ENCODE measurements at regions not wholly inside any gene's neighbourhood (a gene's known extent, or its start where the extent isn't known, plus 50 kb on each side); places are given as distances from the start of the nearest gene placed in this dataset.
A peak's percentile ranks its signal among the peaks of the same experiment; 100 is the strongest.
"Not testable (repeated sequence)": the region's sequence is repeated elsewhere in the genome, so short reads cannot be mapped to it uniquely, and the experiment has no call there.

DNA sequence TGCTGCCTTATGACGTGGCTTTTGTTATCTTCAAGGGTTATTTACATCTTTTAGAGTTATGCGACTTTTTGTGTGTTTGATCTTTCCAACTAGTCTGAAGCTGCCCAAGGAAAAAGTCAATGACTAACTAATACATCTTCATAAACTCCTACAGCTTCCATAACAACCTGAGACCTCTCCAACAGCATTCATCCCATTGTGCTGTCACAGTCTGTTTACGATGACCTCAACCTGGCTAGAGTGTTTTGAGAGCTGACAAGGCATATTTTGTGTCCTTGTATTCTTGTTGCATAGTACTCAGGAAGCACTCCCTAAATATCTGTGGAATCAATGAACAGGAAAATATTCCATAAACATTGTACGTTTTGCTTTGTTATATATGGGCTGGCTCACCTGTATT is 100.2 kb upstream of the NBPF26 start:
- H3K27me3 ChIP-seq (ENCODE audit: control insufficient read depth in 2 of 2, insufficient read depth in 2 of 2, low read length in 2 of 2); H3K9me3 Mint-ChIP-seq; H3K27ac ChIP-seq (ENCODE audit: low read depth, low read length); H3K4me1 ChIP-seq (ENCODE audit: control insufficient read depth in 2 of 2, insufficient read depth in 2 of 2, low read length in 2 of 2); H3K4me3 Mint-ChIP-seq; DNase-seq; H3K36me3 Mint-ChIP-seq; H3K27ac Mint-ChIP-seq; intact Hi-C loops (cut with micrococcal nuclease); H3K9me3 ChIP-seq (ENCODE audit: control insufficient read depth in 2 of 3, low read length in 3 of 3); H3K36me3 ChIP-seq (ENCODE audit: control insufficient read depth in 2 of 3, insufficient read depth in 3 of 3, low read length in 3 of 3); ATAC-seq; H3K27me3 Mint-ChIP-seq; POLR2A ChIA-PET; CTCF ChIA-PET; H3K4me1 Mint-ChIP-seq; H3K4me3 ChIP-seq (ENCODE audit: low read length): not testable (repeated sequence)

DNA sequence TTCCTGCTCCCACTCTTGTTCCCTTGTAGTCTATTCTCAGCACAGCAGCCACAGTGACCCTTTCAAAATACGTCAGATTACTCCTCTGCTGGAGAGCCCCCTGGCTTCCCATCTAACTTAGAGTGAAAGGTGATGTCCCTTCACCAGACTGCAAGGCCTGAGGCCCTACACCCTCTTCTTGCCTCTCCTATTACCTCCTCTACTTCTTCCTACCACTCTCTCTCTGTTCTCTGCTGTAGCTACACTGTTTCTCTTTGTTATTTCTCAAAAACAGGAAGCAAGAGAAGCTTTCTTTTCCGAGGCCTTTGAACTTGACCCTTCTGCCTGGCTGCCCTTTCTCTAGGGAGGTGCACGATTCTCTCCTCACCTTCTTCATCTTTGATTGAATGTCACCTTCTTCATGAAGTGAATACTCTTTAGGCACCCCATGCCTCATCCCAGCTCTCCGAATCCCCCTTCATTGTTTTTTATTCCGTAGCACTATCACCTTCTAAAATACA is 99.1 kb upstream of the NBPF26 start:
- H3K9me3 Mint-ChIP-seq; H3K4me3 ChIP-seq (ENCODE audit: low read length); POLR2A ChIA-PET; H3K4me1 Mint-ChIP-seq; DNase-seq; H3K9me3 ChIP-seq (ENCODE audit: control insufficient read depth in 2 of 3, low read length in 3 of 3); H3K4me1 ChIP-seq (ENCODE audit: control insufficient read depth in 2 of 2, insufficient read depth in 2 of 2, low read length in 2 of 2); H3K36me3 Mint-ChIP-seq; H3K27ac ChIP-seq (ENCODE audit: low read depth, low read length); H3K36me3 ChIP-seq (ENCODE audit: control insufficient read depth in 2 of 3, insufficient read depth in 3 of 3, low read length in 3 of 3); intact Hi-C loops (cut with micrococcal nuclease); ATAC-seq; CTCF ChIA-PET; H3K27me3 ChIP-seq (ENCODE audit: control insufficient read depth in 2 of 2, insufficient read depth in 2 of 2, low read length in 2 of 2); H3K27me3 Mint-ChIP-seq: not testable (repeated sequence)
- Mint-ChIP-seq H3K4me3 (peak overlapping the region in 5 of 10 donors; percentile 30 to 76 (median 51)), H3K27ac (peak overlapping the region in 3 of 9 donors; percentile 77 to 84 (median 83))

GRCh38 chr1:120629832-120630455 is 93.8 kb upstream of the NBPF26 start:
- CTCF ChIA-PET; H3K27ac Mint-ChIP-seq; H3K27ac ChIP-seq (ENCODE audit: low read depth, low read length); ATAC-seq; H3K27me3 Mint-ChIP-seq; H3K4me1 Mint-ChIP-seq; H3K4me3 ChIP-seq (ENCODE audit: low read length); H3K36me3 ChIP-seq (ENCODE audit: control insufficient read depth in 2 of 3, insufficient read depth in 3 of 3, low read length in 3 of 3); intact Hi-C loops (cut with micrococcal nuclease); H3K36me3 Mint-ChIP-seq; POLR2A ChIA-PET; H3K4me1 ChIP-seq (ENCODE audit: control insufficient read depth in 2 of 2, insufficient read depth in 2 of 2, low read length in 2 of 2); DNase-seq; H3K9me3 ChIP-seq (ENCODE audit: control insufficient read depth in 2 of 3, low read length in 3 of 3); H3K4me3 Mint-ChIP-seq; H3K9me3 Mint-ChIP-seq; H3K27me3 ChIP-seq (ENCODE audit: control insufficient read depth in 2 of 2, insufficient read depth in 2 of 2, low read length in 2 of 2): not testable (repeated sequence)

DNA sequence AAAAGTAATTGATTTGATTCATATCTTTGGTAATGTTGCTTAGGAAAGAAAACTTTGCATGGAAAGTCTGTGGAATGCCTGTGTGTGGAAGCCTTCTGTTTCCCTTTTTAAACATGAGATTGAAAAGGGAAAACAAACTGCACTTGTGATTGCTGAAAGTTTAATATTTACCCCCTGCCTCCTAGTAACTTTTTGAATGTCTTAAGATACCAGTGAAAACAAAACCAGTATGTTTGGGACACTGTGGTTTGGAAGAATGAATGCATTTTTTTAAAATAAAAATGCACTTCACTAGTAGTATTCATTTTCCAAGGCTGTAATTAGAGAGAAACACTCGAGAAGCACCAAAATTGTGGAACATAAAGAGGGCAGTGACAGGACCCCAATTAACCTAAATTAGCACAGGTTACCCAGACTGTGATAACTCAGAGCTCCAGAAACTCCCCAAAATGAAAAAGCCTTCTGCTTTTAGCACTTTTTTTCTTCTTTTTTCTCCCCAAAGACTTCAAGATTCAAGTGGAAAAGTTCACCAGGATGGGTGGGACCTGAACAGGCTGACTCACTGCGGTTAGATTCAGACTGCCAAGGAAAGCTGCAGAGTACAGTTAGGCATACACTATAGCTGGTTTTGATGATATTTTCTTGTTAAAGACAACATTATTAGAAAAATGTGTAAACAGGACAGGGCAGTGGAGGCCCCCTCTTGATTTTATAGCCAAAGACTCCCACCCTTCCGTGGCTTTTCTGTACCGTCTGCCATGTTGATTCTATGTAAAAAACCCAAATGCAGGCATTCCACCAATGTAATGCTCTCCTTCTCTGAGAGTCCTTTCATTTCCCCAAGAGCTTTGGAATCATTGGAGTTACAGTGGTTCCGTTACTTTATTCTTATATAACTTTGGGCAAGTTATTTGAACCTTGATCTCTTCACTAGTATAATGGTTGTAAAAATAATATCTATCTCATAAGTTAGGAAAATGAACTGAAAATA is 88.6 kb upstream of the NBPF26 start:
- H3K9me3 ChIP-seq (ENCODE audit: control insufficient read depth in 2 of 3, low read length in 3 of 3); CTCF ChIA-PET; H3K36me3 Mint-ChIP-seq; H3K4me3 ChIP-seq (ENCODE audit: low read length); H3K27me3 ChIP-seq (ENCODE audit: control insufficient read depth in 2 of 2, insufficient read depth in 2 of 2, low read length in 2 of 2); H3K4me1 ChIP-seq (ENCODE audit: control insufficient read depth in 2 of 2, insufficient read depth in 2 of 2, low read length in 2 of 2); H3K36me3 ChIP-seq (ENCODE audit: control insufficient read depth in 2 of 3, insufficient read depth in 3 of 3, low read length in 3 of 3); H3K27ac Mint-ChIP-seq; H3K4me1 Mint-ChIP-seq; H3K27me3 Mint-ChIP-seq; H3K27ac ChIP-seq (ENCODE audit: low read depth, low read length); H3K4me3 Mint-ChIP-seq; DNase-seq; H3K9me3 Mint-ChIP-seq; intact Hi-C loops (cut with micrococcal nuclease); POLR2A ChIA-PET: not testable (repeated sequence)
- ATAC-seq, result peak; percentile 62

DNA sequence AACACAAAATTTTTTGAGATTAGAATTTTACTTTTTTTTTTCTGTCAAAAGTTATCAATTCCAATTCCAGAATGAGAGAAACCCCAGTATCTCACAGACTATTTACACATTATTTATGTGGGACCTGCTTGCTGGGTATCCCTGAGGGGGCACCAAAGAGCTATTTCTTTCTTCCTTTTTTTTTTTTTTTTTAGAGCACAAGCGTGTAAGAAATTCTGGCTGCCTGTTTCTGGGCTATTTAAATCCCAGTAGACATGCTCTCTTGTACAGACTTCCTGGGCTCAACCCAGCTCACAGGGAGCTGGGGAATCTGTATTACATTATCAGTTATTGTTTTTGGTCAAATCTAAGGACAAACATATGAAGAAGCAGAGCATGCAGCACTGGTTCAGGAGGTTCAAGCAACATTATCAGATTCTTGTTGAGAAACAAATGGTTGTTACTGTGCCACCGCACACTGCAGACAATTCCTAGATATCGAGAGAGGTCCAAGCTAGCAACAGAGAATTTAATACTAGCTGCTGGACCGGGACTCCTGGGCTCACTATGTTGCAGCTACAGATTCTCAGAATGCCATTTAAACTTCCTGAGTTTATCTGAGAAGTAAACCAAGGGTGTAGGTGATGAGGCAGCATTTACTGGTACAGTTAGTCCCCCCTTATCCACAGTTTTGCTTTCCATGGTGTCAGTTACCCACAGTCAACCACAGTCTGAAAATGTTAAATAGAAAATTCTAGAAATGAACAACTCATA is 83.3 kb upstream of the NBPF26 start:
- DNase-seq; H3K9me3 Mint-ChIP-seq; H3K27ac ChIP-seq (ENCODE audit: low read depth, low read length); H3K4me1 ChIP-seq (ENCODE audit: control insufficient read depth in 2 of 2, insufficient read depth in 2 of 2, low read length in 2 of 2); H3K4me3 ChIP-seq (ENCODE audit: low read length); H3K27me3 ChIP-seq (ENCODE audit: control insufficient read depth in 2 of 2, insufficient read depth in 2 of 2, low read length in 2 of 2); H3K36me3 ChIP-seq (ENCODE audit: control insufficient read depth in 2 of 3, insufficient read depth in 3 of 3, low read length in 3 of 3); intact Hi-C loops (cut with micrococcal nuclease); POLR2A ChIA-PET; ATAC-seq; H3K27me3 Mint-ChIP-seq; H3K4me1 Mint-ChIP-seq; H3K36me3 Mint-ChIP-seq; CTCF ChIA-PET; H3K27ac Mint-ChIP-seq; H3K4me3 Mint-ChIP-seq; H3K9me3 ChIP-seq (ENCODE audit: control insufficient read depth in 2 of 3, low read length in 3 of 3): not testable (repeated sequence)

GRCh38 chr1:120641014-120641302 is 82.8 kb upstream of the NBPF26 start:
- DNase-seq; H3K4me3 ChIP-seq (ENCODE audit: low read length); H3K27ac ChIP-seq (ENCODE audit: low read depth, low read length); H3K9me3 ChIP-seq (ENCODE audit: control insufficient read depth in 2 of 3, low read length in 3 of 3); H3K27me3 Mint-ChIP-seq; H3K4me3 Mint-ChIP-seq; H3K9me3 Mint-ChIP-seq; H3K27me3 ChIP-seq (ENCODE audit: control insufficient read depth in 2 of 2, insufficient read depth in 2 of 2, low read length in 2 of 2); ATAC-seq; CTCF ChIA-PET; H3K27ac Mint-ChIP-seq; intact Hi-C loops (cut with micrococcal nuclease); H3K36me3 Mint-ChIP-seq; H3K36me3 ChIP-seq (ENCODE audit: control insufficient read depth in 2 of 3, insufficient read depth in 3 of 3, low read length in 3 of 3); H3K4me1 Mint-ChIP-seq; H3K4me1 ChIP-seq (ENCODE audit: control insufficient read depth in 2 of 2, insufficient read depth in 2 of 2, low read length in 2 of 2); POLR2A ChIA-PET: not testable (repeated sequence)
